ENCODE measurements at regions not wholly inside any gene's neighbourhood (a gene's known extent, or its start where the extent isn't known, plus 50 kb on each side); places are given as distances from the start of the nearest gene placed in this dataset.

- TF ChIP-seq SP1 (IDR thresholded peaks at IDR 0.05; ENCODE audit: low read depth, low read length) (no peak), POLR2AphosphoS5 (IDR thresholded peaks at IDR 0.05; ENCODE audit: low read depth, low read length) (no peak), CTCF (IDR thresholded peaks at IDR 0.05; ENCODE audit: control extremely low read depth in 1 of 3, insufficient read depth in 1 of 3, low read depth in 1 of 3, low read length in 3 of 3) (no peak), TAF7 (optimal IDR thresholded peaks at IDR 0.05; ENCODE audit: borderline replicate concordance, low read depth, low read length) (no peak), RAD21 (IDR thresholded peaks at IDR 0.05 in 1 of 2, conservative IDR thresholded peaks at IDR 0.05 in 1 of 2; ENCODE audit: low read depth in 2 of 2, low read length in 2 of 2) (no peak)
Observed at GRCh38 chr15:46961795-46962194, 755.5 kb upstream of the SEMA6D start.

All from H1 (cell line).